HTR-8/SVneo (cell line): ENCODE measurements at regions not wholly inside any gene's neighbourhood (a gene's known extent, or its start where the extent isn't known, plus 50 kb on each side); places are given as distances from the start of the nearest gene placed in this dataset.
"Not testable (repeated sequence)": the region's sequence is repeated elsewhere in the genome, so short reads cannot be mapped to it uniquely, and the experiment has no call there.

Experiments used
- DNase-seq: peaks from one replicate; pipeline ENCODE4 v3.0.0; 2011; ENCODE audit warnings: low spot score, mixed read lengths; ENCODE audit not compliant: insufficient read length
- FAIRE-seq: peaks from 2 replicates; lab custom pipeline; 2011; peaks lifted over from hg19 to GRCh38; lab: Jason Lieb, UNC

GRCh38 chr3:18526667-18527066 lies 101.5 kb upstream of the SATB1 start:
- FAIRE-seq (no peak), DNase-seq (no peak)

GRCh38 chr3:18516170-18516569 lies 91.0 kb upstream of the SATB1 start:
- DNase-seq, FAIRE-seq: not testable (repeated sequence)

GRCh38 chr3:18513091-18513490 lies 88.0 kb upstream of the SATB1 start:
- no peak for DNase-seq

GRCh38 chr3:18512007-18512406 lies 86.9 kb upstream of the SATB1 start:
- DNase-seq (no peak), FAIRE-seq (no peak)

More at GRCh38 chr3:18513091-18513490, 88.0 kb upstream of the SATB1 start:
- FAIRE-seq, result no peak

- FAIRE-seq, result no peak
Observed at GRCh38 chr3:18510947-18511346, 85.8 kb upstream of the SATB1 start.

GRCh38 chr3:18507333-18507732 lies 82.2 kb upstream of the SATB1 start:
- no peak for FAIRE-seq
- DNase-seq, result no peak

More at GRCh38 chr3:18510947-18511346, 85.8 kb upstream of the SATB1 start:
- DNase-seq, result no peak

- no peak for DNase-seq
- no peak for FAIRE-seq
Observed at GRCh38 chr3:18505056-18505455, 79.9 kb upstream of the SATB1 start.

- DNase-seq, result no peak
- no peak for FAIRE-seq
Observed at GRCh38 chr3:18501679-18502343, 76.7 kb upstream of the SATB1 start.

- no peak for DNase-seq
- no peak for FAIRE-seq
Observed at GRCh38 chr3:18500322-18500721, 75.2 kb upstream of the SATB1 start.

- DNase-seq (no peak), FAIRE-seq (no peak)
Observed at GRCh38 chr3:18499301-18499700, 74.2 kb upstream of the SATB1 start.

- FAIRE-seq, result no peak
- DNase-seq, result no peak
Observed at GRCh38 chr3:18494251-18494650, 69.1 kb upstream of the SATB1 start.

GRCh38 chr3:18489939-18490338 lies 64.8 kb upstream of the SATB1 start:
- no peak for DNase-seq
- FAIRE-seq, result no peak

- FAIRE-seq (no peak), DNase-seq (no peak)
Observed at GRCh38 chr3:18483226-18483625, 58.1 kb upstream of the SATB1 start.

- DNase-seq (no peak), FAIRE-seq (no peak)
Observed at GRCh38 chr3:18481946-18482548, 56.9 kb upstream of the SATB1 start.

GRCh38 chr3:18477620-18478019 lies 52.5 kb upstream of the SATB1 start:
- DNase-seq (no peak), FAIRE-seq (no peak)
